Effector memory CD4-positive, alpha-beta T cell (primary cell): ENCODE measurements at regions not wholly inside any gene's neighbourhood (a gene's known extent, or its start where the extent isn't known, plus 50 kb on each side); places are given as distances from the start of the nearest gene placed in this dataset.

ENCODE experiments used
- DNase-seq, 3 donors: peaks; one replicate each; pipeline ENCODE4 v3.0.0-alpha.2; 2020
- H3K27ac ChIP-seq: 2 replicates; pipeline ENCODE4 v1.7.0; 2013; ENCODE audit warnings: mild to moderate bottlenecking, low read length, moderate library complexity; ENCODE audit not compliant: insufficient read depth, poor library complexity, severe bottlenecking
- H3K27me3 ChIP-seq: replicated peaks from 2 replicates; pipeline ENCODE4 v1.7.0; 2013; ENCODE audit warnings: mild to moderate bottlenecking, low read length; ENCODE audit not compliant: insufficient read depth, control insufficient read depth, poor library complexity, severe bottlenecking
- H3K36me3 ChIP-seq: 2 replicates; pipeline ENCODE4 v1.7.0; 2013; ENCODE audit warnings: mild to moderate bottlenecking, low read length, moderate library complexity; ENCODE audit not compliant: control insufficient read depth, insufficient read depth
- H3K4me1 ChIP-seq: 2 replicates; pipeline ENCODE4 v1.7.0; 2013; ENCODE audit warnings: low read length, mild to moderate bottlenecking; ENCODE audit not compliant: control insufficient read depth, insufficient read depth, poor library complexity, severe bottlenecking
- H3K4me3 ChIP-seq: 2 replicates; pipeline ENCODE4 v1.7.0; 2013; ENCODE audit warnings: low read length, low read depth, mild to moderate bottlenecking; ENCODE audit not compliant: insufficient read depth, poor library complexity, severe bottlenecking
- H3K9me3 ChIP-seq: 2 replicates; pipeline ENCODE4 v1.7.0; 2013; ENCODE audit warnings: mild to moderate bottlenecking, low read length, moderate library complexity; ENCODE audit not compliant: control insufficient read depth

- peak; percentile 32 to 53 (median 36) for DNase-seq
- Histone ChIP-seq H3K27ac (no peak overlapping the region), H3K27me3 (no peaks in the 10 kb centered on the region), H3K4me1 (peaks cover 9% of the 10 kb centered on the region), H3K9me3 (no peaks in the 10 kb centered on the region), H3K36me3 (no peaks in the 10 kb centered on the region), H3K4me3 (no peak overlapping the region)
These were observed 102.5 kb upstream of the TARDBP start for GRCh38 chr1:10909697-10910680.

- Histone ChIP-seq H3K4me3 (no peak overlapping the region), H3K27me3 (no peaks in the 10 kb centered on the region), H3K9me3 (no peaks in the 10 kb centered on the region), H3K4me1 (peaks cover 4% of the 10 kb centered on the region), H3K36me3 (no peaks in the 10 kb centered on the region), H3K27ac (no peak overlapping the region)
- no peak for DNase-seq
These were observed 101.6 kb upstream of the TARDBP start for GRCh38 chr1:10910681-10911489.

GRCh38 chr1:10911490-10912166 lies 100.8 kb upstream of the TARDBP start:
- Histone ChIP-seq H3K36me3 (no peaks in the 10 kb centered on the region), H3K9me3 (no peaks in the 10 kb centered on the region), H3K27ac (no peak overlapping the region), H3K4me1 (peaks cover 6% of the 10 kb centered on the region), H3K27me3 (no peaks in the 10 kb centered on the region), H3K4me3 (no peak overlapping the region)
- no peak for DNase-seq

GRCh38 chr1:10912441-10912840 lies 100.0 kb upstream of the TARDBP start:
- Histone ChIP-seq H3K27ac (no peak overlapping the region), H3K9me3 (no peaks in the 10 kb centered on the region), H3K4me1 (peaks cover 14% of the 10 kb centered on the region), H3K27me3 (no peaks in the 10 kb centered on the region), H3K4me3 (no peak overlapping the region), H3K36me3 (no peaks in the 10 kb centered on the region)
- DNase-seq: no peak

- Histone ChIP-seq H3K27me3 (no peaks in the 10 kb centered on the region), H3K36me3 (no peaks in the 10 kb centered on the region), H3K9me3 (no peaks in the 10 kb centered on the region), H3K4me1 (peaks cover 21% of the 10 kb centered on the region), H3K4me3 (no peak overlapping the region), H3K27ac (no peak overlapping the region)
- DNase-seq: no peak
These were observed 98.4 kb upstream of the TARDBP start for GRCh38 chr1:10914056-10914455.

- no peak for DNase-seq
These were observed 96.9 kb upstream of the TARDBP start for GRCh38 chr1:10915594-10915993.

GRCh38 chr1:10916311-10916710 lies 96.1 kb upstream of the TARDBP start:
- Histone ChIP-seq H3K4me3 (no peak overlapping the region), H3K36me3 (no peaks in the 10 kb centered on the region), H3K4me1 (peaks cover 21% of the 10 kb centered on the region), H3K27ac (no peak overlapping the region), H3K9me3 (no peaks in the 10 kb centered on the region), H3K27me3 (no peaks in the 10 kb centered on the region)
- no peak for DNase-seq

More at GRCh38 chr1:10915594-10915993, 96.9 kb upstream of the TARDBP start:
- Histone ChIP-seq H3K4me1 (peaks cover 21% of the 10 kb centered on the region), H3K27me3 (no peaks in the 10 kb centered on the region), H3K27ac (no peak overlapping the region), H3K4me3 (no peak overlapping the region), H3K36me3 (no peaks in the 10 kb centered on the region), H3K9me3 (no peaks in the 10 kb centered on the region)

GRCh38 chr1:10916991-10917390 lies 95.5 kb upstream of the TARDBP start:
- no peak for DNase-seq
- no peaks in the 10 kb centered on the region for H3K9me3 ChIP-seq
- peaks cover 21% of the 10 kb centered on the region for H3K4me1 ChIP-seq
- H3K27ac ChIP-seq: no peak overlapping the region
- H3K36me3 ChIP-seq: no peaks in the 10 kb centered on the region
- no peaks in the 10 kb centered on the region for H3K27me3 ChIP-seq
- H3K4me3 ChIP-seq: no peak overlapping the region

- Histone ChIP-seq H3K27me3 (no peaks in the 10 kb centered on the region), H3K36me3 (no peaks in the 10 kb centered on the region), H3K4me1 (peaks cover 21% of the 10 kb centered on the region), H3K4me3 (peak overlapping the region; percentile 4), H3K9me3 (no peaks in the 10 kb centered on the region), H3K27ac (no peak overlapping the region)
- no peak for DNase-seq
These were observed 94.7 kb upstream of the TARDBP start for GRCh38 chr1:10917513-10918454.
